ENCODE measurements at regions not wholly inside any gene's neighbourhood (a gene's known extent, or its start where the extent isn't known, plus 50 kb on each side); places are given as distances from the start of the nearest gene placed in this dataset.

DNA sequence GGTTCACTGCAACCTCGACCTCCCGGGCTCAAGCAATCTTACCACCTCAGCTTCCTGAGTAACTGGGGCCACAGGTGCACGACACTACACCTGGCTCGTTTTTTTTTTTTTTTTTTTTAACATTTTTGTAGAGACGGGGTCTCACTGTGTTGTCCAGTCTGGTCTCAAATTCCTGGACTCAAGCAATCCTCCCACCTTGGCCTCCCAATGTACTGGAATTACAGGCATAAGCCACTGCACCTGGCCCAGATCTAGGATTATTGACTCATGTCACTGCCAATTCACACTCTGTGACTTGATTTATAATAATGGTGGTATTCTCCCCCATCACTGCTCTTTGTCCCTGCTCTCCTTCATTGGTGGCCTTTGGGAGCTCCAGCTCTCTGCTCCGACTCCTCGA, 145.1 kb downstream of the PTPRU start:
- Histone ChIP-seq H3K36me3 (ENCODE audit: control insufficient read depth, insufficient read depth, low read length) (no peaks in the 10 kb centered on the region), H3K27ac (ENCODE audit: low read depth, low read length) (no peak overlapping the region), H3K9ac (ENCODE audit: extremely low read depth, low read length, poor library complexity, severe bottlenecking) (no peak overlapping the region), H3K9me3 (ENCODE audit: control insufficient read depth, low read length) (peaks cover 42% of the 10 kb centered on the region), H3K4me1 (ENCODE audit: control insufficient read depth, insufficient read depth, low read length) (no peaks in the 10 kb centered on the region), H3K27me3 (ENCODE audit: control insufficient read depth, insufficient read depth, low read length, poor library complexity, severe bottlenecking) (no peaks in the 10 kb centered on the region), H3K4me3 (ENCODE audit: low read length) (no peak overlapping the region)
- no peak for DNase-seq
- peaks cover 45% of the 10 kb centered on the region for H3K9me3 Mint-ChIP-seq
- no peak for TF ChIP-seq CTCF (conservative IDR thresholded peaks at IDR 0.05)
- H3K36me3 Mint-ChIP-seq (ENCODE audit: low read depth): no peaks in the 10 kb centered on the region
- H3K4me3 Mint-ChIP-seq: no peak overlapping the region
- H3K27me3 Mint-ChIP-seq (ENCODE audit: insufficient read depth): peaks cover 9% of the 10 kb centered on the region
- 95 to 100% methylated on average over 2 to 7 of the region's 7 CpGs for WGBS, 2 experiments (ENCODE audit: insufficient coverage in 1 of 2, insufficient read length in 1 of 2)
- no peaks in the 10 kb centered on the region for H3K4me1 Mint-ChIP-seq
- no peak overlapping the region for H3K27ac Mint-ChIP-seq

DNA sequence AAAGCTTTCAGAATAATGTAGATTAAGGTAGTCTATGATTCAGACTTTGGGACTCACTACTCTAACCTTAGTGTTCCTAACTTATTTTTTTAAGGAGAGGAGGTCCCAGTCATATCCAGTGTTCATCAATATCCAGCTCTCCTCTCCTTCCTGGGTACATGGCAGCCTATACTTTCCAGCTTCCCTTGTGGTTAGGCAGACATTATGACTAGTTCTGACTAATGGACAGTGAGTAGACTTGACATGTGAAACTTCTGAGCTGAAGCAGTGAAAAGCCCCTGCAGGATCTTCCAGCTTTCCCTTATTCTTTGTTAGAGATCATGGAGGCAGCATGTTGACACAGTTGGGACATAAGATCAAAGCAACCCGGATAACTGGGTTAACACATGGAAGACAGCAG, 144.2 kb downstream of the PTPRU start:
- Histone ChIP-seq H3K9ac (ENCODE audit: extremely low read depth, low read length, poor library complexity, severe bottlenecking) (no peak overlapping the region), H3K27me3 (ENCODE audit: control insufficient read depth, insufficient read depth, low read length, poor library complexity, severe bottlenecking) (no peaks in the 10 kb centered on the region), H3K36me3 (ENCODE audit: control insufficient read depth, insufficient read depth, low read length) (no peaks in the 10 kb centered on the region), H3K4me3 (ENCODE audit: low read length) (no peak overlapping the region), H3K27ac (ENCODE audit: low read depth, low read length) (no peak overlapping the region), H3K4me1 (ENCODE audit: control insufficient read depth, insufficient read depth, low read length) (no peaks in the 10 kb centered on the region), H3K9me3 (ENCODE audit: control insufficient read depth, low read length) (peaks cover 42% of the 10 kb centered on the region)
- Mint-ChIP-seq H3K4me3 (no peak overlapping the region), H3K27ac (no peak overlapping the region), H3K27me3 (ENCODE audit: insufficient read depth) (peaks cover 9% of the 10 kb centered on the region), H3K36me3 (ENCODE audit: low read depth) (no peaks in the 10 kb centered on the region), H3K9me3 (peaks cover 53% of the 10 kb centered on the region), H3K4me1 (no peaks in the 10 kb centered on the region)
- WGBS, 2 experiments (ENCODE audit: insufficient coverage in 1 of 2, insufficient read length in 1 of 2): 35 to 67% methylated on average over 1 of the region's 1 CpG
- no peak for DNase-seq
- TF ChIP-seq CTCF (conservative IDR thresholded peaks at IDR 0.05): no peak

GRCh38 chr1:29379443-29380073, 143.2 kb downstream of the PTPRU start:
- H3K4me3 ChIP-seq (ENCODE audit: low read length): peak overlapping the region; percentile 19

More at GRCh38 chr1:29379443-29380073, 143.2 kb downstream of the PTPRU start:
- Histone ChIP-seq H3K9me3 (ENCODE audit: control insufficient read depth, low read length) (peaks cover 42% of the 10 kb centered on the region), H3K27ac (ENCODE audit: low read depth, low read length) (no peak overlapping the region), H3K36me3 (ENCODE audit: control insufficient read depth, insufficient read depth, low read length) (no peaks in the 10 kb centered on the region), H3K9ac (ENCODE audit: extremely low read depth, low read length, poor library complexity, severe bottlenecking) (no peak overlapping the region), H3K4me1 (ENCODE audit: control insufficient read depth, insufficient read depth, low read length) (no peaks in the 10 kb centered on the region), H3K27me3 (ENCODE audit: control insufficient read depth, insufficient read depth, low read length, poor library complexity, severe bottlenecking) (no peaks in the 10 kb centered on the region)
- DNase-seq: peak; percentile 81
- Mint-ChIP-seq H3K27me3 (ENCODE audit: insufficient read depth) (peaks cover 9% of the 10 kb centered on the region), H3K4me1 (no peaks in the 10 kb centered on the region), H3K4me3 (no peak overlapping the region), H3K9me3 (peaks cover 63% of the 10 kb centered on the region), H3K27ac (no peak overlapping the region), H3K36me3 (ENCODE audit: low read depth) (no peaks in the 10 kb centered on the region)
- TF ChIP-seq CTCF (conservative IDR thresholded peaks at IDR 0.05): peak; percentile 94
- WGBS, 2 experiments (ENCODE audit: insufficient coverage in 1 of 2, insufficient read length in 1 of 2): 29 to 30% methylated on average over 7 of the region's 7 CpGs

Data from endodermal cell (in vitro differentiated cells).